DOHH2 (cell line): ENCODE measurements at regions not wholly inside any gene's neighbourhood (a gene's known extent, or its start where the extent isn't known, plus 50 kb on each side); places are given as distances from the start of the nearest gene placed in this dataset.

Source experiments
- CTCF ChIP-seq: fragments of 200-600 bp; sonication (generic); IDR thresholded peaks from one replicate; pipeline ENCODE4 v1.5.1; 2014; ENCODE audit warnings: antibody characterized with exemption, mild to moderate bottlenecking, low read depth, low read length; ENCODE audit not compliant: poor library complexity, severe bottlenecking
- EZH2phosphoT487 ChIP-seq: fragments of 200-600 bp; sonication (generic); IDR thresholded peaks from 2 replicates; pipeline ENCODE4 v1.6.1; 2017; ENCODE audit warnings: borderline replicate concordance, mild to moderate bottlenecking, antibody characterized with exemption, low read length, moderate library complexity, mixed read lengths

GRCh38 chr1:81702079-81702715 is 98.5 kb upstream of the ADGRL2 start:
- TF ChIP-seq CTCF, result no peak
- TF ChIP-seq EZH2phosphoT487, result no peak
